GM18951 (cell line): ENCODE measurements at regions not wholly inside any gene's neighbourhood (a gene's known extent, or its start where the extent isn't known, plus 50 kb on each side); places are given as distances from the start of the nearest gene placed in this dataset.
"Not testable (repeated sequence)": the region's sequence is repeated elsewhere in the genome, so short reads cannot be mapped to it uniquely, and the experiment has no call there.

ENCODE experiments used
- in situ Hi-C: fragments of 300-500 bp; cut with MboI; formaldehyde crosslinking; loops from one replicate; pipeline ENCODE4 v1.12.0; 2022; ENCODE audit warnings: low sequenced_read_pairs, mixed read lengths, inconsistent platforms; ENCODE audit not compliant: unreplicated experiment

DNA sequence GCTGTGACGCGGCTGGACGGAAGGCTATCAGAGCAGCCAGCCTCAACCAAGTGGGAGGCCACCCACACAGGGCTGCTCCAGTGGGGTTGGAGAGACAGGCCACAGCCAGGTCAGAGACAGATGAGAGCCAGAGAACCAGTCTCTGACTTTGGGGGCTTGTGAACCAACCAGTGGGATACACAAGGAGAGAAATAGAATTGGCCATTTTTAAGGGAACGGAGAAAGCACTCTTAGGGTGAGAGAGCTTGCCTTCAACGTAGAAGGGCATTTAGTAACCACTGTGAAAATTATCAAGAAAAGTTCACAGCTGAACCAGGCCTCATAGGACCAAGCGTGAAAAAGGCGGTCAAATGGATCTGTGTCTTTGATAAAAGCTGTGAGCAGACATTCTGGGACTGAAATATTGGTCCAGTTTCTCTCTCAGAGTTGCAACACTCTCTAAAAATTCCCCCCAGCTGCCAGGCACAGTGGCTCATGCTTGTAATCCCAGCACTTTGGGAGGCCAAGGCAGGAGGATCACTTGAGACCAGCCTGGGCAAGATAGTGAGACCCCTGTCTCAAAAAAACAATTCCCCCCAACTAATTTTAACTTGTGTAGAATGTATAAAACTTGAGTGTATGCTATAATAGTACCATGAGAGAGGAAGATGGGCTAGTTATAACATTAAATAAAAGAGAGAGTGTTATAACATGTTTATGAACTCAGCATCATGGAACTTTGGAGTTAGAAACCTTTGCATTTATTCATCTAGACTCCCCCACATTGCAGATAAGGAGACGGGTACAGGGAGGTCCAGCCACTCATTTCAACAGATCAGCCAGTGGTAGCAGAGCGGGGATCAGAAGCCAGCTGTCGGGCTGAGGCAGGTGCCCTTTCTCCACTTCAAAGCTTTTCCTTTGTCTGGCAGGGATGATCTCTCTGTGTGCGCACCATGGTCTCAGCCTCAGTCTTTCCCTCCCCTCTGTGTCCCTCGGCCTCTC is 132.2 kb downstream of the NPIPB11 start:
- in situ Hi-C loops = not testable (repeated sequence)

DNA sequence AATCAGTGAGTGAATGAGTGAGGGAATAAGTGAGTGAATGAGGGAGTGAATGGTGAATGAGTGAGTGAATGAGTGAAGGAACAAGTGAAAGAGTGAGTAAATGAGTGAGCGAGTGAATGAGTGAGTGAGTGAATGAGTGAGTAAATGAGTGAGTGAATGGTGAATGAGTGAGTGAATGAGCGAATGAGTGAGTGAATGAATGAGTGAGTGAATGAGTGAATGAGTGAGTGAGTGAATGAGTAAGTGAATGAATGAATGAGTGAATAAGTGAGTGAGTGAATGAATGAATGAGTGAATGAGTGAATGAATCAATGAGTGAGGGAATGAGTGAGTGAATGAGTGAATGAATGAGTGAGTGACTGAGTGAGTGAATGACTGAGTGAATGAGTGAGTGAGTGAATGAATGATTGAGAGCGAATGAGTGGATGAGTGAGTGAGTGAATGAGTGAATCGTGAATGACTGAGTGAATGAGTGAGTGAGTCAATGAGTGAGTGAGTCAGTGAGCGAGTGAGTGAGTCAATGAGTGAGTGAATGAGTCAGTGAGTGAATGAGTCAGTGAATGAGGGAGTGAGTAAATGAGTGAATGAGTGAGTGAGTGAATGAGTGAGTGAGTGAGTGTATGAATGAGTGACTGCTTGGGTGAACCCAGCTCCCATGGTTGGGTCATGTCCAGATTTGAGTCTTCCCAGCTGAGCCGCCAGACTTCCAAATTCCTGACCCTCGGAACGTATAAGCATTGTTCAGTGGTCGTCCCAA is 133.0 kb downstream of the NPIPB11 start:
- in situ Hi-C loops = not testable (repeated sequence)

DNA sequence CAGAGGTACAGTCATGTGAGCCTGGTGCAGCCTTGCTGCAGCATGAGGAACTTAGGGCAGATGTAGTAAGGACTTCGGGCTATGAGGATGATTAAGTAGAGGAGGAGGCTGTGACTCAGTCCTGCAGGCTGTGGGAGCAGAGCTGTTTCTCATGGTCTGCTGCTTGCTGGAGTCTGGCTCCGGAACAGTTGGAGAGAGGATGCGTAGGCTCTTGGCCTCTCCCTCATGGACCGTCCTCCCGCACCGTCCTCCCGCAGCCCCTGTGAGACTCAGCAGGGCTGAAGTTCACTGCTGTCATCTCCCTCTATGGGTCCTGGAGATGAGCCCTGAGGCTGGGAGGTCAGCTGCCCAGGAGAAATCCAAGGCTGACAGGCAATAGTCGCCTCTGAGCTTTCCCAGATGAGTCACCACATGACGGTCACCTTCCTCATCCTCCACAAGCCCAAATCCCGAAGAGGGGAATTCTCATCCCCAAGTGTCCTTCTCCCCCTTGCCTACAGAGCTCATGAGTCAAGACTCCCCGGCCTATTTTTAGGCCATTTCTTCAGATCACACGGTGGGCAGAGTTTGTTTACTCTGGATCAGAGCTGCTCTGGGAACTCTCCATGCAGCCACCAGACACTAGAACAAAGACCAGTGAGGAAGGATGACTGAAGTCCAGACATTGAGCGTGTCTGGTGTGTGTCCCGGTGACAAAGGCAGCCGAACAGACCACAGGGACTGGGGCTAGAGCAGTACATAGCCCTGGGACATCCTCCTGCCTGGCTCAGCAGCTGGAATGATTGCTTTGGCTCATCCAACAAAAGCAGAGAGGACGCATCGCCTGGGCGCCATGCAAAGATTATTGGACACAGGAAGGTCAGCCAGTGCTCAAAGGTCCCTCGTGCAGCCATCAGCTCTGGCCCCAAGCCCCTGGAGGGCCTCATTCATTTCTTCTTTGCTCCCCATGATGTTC is 134.5 kb downstream of the NPIPB11 start:
- in situ Hi-C loops = not testable (repeated sequence)

DNA sequence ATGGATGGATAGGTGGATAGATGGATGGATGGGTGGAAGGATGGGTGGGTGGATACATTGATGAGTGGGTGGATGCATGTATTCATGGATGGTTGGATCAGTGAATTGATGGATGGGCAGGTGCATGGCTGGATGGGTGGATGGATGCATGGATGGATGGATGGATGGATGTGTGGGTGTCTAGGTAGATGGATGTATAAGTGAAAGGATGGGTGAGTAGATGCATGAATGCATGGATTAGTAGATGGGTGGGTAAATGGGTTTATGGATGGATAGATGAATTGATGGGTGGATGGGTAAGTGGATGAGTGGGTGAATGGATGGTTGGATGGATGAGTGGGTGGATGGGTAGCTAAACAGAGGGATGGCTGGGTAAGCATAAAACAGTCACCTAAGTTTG is 135.6 kb downstream of the NPIPB11 start:
- in situ Hi-C loops = not testable (repeated sequence)

DNA sequence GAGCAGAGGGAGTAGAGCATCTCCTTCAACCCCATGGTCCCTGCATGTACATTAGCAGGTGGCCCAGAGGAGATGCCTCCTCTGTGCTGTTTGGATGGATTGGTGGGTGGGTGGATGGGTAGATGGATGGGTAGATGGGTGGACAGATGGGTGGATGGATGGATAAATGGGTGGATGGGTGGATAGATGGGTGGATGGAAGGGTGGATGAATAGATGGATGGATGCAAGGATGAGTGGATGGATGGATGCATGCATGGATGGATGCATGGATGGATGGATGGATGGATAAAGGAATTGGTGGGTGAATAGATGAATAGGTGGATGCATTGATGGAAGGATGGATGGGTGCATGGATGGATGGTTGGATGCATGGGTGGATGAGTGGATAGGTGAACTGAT is 136.5 kb downstream of the NPIPB11 start:
- in situ Hi-C loops = not testable (repeated sequence)

DNA sequence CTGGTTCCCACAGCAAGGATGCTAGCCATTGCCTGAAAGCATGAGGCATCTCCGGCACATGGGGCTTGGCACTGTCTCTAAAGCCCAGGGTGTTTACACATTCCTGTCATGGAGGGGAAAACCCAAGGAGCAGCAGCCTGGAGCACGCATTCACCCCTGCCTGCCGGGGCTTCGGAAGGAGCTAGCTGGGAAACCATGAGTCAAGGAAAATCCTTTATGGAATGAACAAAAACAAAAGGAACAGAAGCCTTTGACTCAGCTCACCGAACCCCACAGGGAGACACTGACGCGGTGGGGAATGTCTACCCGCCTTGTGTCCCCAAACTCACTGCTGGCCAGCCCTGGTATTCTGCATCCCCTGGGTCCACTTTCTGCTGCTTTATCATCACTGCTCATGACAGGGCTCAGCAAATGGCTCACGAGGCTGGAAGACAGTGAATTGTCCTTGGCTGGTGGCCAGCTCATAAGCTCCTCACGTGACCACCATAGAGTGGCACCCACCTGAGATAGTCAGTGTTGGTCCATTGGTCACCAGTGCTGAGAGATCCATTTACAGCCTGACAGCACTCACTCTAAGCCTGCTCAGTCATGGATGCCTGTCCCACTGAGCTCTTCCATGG is 137.2 kb downstream of the NPIPB11 start:
- in situ Hi-C loops = not testable (repeated sequence)

DNA sequence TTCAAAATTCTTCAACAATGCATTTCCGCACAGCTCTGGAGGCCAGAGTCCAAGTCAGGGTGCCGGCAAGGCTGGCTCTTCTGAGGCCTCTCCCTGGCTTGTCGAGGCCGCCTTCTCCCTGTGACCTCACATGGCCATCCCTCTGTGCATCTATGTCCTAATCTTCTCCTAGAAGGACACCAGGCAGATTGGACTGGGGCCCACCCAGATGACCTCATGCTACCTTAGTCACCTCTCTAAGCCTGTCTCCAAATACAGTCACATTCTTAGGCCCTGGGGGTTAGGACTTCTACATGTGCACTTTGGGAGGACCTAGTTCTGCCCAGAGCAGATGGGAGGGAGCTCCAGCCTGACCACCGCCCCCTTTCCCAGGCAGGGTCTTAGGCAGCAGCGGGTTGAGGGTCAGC is 137.7 kb downstream of the NPIPB11 start:
- in situ Hi-C loops = not testable (repeated sequence)

DNA sequence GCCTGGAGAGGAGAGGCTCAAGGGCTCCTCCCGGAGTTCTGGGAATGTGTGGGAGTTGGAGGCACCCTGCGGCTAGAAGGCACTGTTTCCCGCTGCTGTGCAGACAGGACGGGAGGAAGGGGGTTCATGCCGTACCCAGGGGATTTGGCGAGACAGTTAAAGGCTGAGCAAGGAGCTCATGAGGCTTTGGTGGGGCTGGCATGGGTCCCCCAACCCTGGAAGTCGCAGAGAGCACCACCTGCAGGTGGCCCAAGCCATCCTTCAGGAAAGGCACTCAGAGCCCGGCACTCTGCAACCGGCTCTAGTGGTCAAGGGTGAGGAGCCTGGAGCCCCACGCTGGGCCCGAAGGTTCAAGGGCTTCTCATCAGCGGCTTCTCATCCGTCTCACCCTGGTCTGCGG is 138.2 kb downstream of the NPIPB11 start:
- in situ Hi-C loops = not testable (repeated sequence)

DNA sequence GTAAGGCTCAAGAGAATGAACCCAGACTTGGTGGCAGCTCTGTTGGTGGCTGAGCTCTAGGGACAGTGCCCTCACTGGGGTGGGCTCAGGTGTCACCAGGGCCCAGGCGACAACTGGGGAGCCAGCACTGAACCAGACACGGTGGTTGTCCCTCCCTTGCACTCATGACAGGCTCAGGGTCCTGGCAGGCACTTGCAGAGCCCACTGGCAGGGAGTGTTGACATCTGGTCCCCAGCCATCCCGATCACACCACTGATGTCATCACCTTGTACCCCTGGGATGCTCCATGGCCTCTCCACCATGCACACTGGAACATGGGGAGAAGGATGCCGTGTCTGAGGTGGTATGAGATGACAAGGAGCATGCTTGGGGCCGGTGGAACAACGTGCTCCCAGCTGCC is 138.6 kb downstream of the NPIPB11 start:
- in situ Hi-C loops = not testable (repeated sequence)

DNA sequence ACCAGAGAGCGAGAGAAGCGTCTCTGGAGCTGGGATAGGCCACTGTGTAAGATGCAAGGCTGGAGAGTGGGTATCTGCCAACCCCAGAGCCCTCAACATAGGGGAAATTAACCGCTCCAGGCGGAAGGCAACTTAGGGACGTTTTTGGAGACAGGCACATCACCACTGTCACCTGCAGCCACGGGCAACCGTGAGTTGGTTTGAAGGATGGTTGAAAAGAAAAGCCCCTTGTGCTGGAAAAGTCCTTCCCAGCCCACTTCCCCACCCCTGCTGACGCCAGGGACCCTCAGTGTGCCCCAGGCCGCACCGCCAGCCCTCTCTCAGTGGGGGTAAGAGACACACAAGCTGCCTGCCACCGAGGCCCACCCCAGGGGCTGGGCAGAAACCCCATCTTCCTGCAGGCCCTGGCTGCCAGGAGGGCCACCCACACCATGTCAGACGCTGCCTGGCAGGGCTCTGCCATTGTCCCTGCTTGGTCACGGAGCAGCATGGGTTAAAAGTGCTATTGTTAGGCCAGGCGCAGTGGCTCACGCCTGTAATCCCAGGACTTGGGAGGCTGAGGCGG is 139.4 kb downstream of the NPIPB11 start:
- in situ Hi-C loops = not testable (repeated sequence)

DNA sequence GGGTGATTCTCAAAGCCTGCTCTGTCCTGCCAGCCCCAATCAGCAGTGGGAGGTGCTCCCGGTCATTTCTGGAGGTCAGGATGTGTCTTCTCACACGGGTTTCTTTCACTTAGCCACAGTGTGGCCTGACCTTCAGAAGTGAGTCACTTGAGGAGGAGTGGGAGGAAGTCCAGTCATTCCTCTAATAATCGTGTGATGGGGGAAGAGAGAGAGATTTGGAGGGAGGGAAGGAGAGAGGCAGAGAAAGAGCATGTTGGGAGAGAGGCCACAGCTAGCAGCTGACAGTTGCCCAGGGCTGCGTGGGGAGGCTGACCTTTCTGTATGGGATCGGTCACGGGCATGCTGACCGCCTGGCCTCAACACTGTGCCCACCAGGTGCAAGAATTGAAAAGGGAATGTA is 139.9 kb downstream of the NPIPB11 start:
- in situ Hi-C loops = not testable (repeated sequence)

DNA sequence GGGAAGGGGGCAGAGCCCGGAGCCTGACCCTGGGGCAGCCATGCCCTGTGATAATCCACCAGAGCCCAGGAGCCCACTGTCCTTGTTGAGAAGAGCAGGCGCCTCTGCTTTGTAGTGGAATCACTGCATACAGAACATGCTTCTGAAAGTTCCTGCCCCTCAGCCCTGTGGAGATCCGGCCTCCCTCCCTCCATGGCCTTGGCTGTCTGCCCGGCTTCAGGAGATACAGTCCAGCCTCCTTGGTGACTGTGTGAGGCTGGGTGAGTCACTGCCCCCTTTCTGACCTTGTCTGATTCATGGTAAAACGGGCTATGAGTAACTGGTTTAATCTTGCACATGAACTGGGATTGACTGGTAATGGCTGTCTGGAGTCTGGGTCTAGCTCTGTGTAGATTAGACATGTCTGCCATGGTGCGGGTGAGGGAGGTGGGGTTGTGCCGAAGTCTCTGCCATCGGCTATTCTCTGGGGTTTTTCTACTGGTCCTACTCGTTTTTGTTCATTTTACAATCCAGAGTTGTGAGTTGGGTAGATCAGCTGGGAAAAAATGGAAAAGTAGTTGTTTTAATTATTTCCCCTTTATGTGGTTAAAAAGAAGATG is 141.2 kb downstream of the NPIPB11 start:
- in situ Hi-C loops = not testable (repeated sequence)

DNA sequence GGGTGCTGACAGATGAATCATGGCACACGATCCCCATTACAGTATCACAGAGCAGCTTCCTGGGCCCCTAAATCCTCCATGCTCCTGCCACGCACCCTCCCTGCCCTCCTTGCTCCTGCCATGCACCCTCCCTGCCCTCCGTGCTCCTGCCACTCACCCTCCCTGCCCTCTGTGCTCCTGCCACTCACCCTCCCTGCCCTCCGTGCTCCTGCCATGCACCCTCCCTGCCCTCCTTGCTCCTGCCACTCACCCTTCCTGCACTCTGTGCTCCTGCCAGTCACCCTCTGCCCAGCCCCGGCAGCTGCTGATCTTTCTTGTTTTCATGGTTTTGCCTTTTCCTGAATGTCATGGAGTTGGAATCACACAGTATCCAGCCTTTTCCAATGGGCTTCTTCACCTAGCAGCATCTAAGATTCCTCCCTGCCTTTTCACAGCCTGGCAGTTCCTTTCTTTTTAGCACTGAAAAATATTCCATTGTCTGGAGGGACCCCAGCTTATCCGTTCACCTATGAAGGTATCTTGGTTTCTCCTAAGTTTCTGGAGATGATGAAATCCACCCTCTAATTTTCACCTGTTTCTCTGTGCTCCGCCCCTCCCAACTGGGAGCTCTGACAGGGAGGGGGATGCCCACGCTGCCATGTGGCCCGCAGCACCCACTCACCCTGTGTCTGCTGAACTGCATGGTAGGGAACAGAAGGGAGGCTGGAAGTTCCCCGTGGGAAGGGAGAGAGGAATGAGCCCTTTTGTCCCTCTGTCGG is 142.3 kb downstream of the NPIPB11 start:
- in situ Hi-C loops = not testable (repeated sequence)

DNA sequence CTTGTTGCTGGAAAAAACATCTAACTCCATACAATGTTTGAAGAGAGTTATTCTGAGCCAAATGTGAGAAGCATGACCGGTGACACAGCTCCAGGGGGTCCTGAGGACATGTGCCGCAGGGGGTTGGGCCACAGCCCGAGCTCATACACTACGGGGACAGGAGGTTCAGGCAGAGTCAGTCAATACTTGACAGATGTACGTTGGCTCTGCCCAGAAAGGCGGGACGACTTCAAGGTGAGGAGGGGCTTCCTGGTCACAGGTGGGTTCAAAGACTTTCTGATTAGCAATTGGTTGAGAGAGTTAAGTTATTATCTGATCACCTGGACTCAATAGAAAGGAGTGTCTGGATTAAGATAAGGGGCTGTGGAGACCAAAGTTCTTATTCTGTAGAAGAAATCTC is 143.8 kb downstream of the NPIPB11 start:
- in situ Hi-C loops = not testable (repeated sequence)

DNA sequence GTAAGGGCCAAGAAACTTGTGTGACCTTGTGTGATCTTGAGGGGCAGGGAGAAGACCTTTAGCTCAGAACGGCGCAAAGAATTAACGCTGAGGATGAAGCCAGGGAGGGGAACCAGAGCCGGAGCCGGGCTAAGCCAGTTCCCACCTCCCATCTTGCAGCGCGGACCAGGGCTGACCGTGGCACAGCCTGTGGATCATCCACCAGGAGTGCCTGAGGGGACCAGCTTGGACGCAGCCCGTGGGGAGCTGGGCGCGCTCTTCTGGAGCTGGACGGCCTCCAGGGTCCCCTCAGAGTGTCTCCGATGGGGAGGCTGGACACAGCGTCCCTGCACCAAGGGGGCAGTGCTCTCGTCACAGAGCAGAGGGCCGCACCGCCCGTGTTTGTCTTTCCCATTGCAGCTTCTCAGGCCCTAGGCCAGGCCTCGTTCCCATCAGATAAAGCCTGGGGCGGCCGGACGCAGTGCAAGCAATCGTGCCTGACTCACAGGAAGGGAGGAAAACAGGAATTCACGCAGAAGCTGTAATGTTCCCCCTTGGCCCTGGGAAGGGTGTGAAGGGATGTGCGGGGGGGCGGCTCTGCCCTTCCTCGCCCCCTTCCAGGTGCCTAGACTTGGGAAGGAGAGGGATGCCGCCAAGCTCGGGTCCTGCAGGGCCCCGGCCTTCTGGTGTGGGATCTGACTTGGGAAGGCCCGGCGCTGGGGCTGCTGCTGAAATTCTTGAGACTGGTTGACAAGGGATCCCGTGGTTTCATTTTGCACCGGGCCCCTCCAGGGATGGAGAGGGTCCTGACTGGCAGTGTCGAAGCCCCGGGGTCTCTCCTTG is 144.9 kb downstream of the NPIPB11 start:
- in situ Hi-C loops = not testable (repeated sequence)

DNA sequence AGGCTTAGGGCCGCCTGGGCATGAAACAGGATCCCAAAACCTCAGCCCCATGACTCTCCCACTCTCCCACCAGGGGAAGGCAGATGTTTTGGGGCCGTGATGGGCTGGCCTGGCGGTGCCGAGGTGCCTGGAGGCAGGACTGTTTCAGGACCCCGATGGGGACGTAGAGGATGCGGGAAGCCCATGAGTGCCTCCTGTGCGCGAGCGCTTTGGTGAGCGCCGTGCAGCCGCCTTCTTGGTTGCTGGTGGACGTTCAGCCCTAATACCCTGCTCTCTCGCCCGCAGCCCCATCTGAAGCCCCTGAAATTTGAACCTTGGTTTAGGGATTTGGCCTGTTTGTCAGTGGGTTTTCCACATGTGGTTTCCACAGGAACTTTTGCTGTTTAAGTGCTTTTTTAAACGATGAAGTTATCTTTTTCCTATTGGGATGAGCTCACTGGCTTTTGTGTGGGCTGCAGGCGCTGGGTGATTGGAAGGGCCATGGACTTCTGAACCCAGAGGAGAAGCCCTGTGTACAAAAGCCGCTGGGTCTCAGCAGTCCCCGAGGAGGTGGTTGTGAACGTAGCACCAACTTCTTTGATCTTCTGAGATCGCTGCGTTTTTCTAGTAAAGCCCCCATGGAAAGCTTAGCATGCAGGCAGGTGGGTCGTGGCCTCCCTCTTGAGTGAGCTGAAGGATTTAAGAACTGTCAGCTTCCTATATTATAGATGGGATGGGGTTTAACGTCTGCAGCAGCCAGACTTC is 145.7 kb downstream of the NPIPB11 start:
- in situ Hi-C loops = not testable (repeated sequence)
